ENCODE measurements at regions not wholly inside any gene's neighbourhood (a gene's known extent, or its start where the extent isn't known, plus 50 kb on each side); places are given as distances from the start of the nearest gene placed in this dataset.

- no peak overlapping the region for H3K9ac ChIP-seq (ENCODE audit: insufficient read depth, low read length)
- TF ChIP-seq CTCF (conservative IDR thresholded peaks at IDR 0.05 in 1 of 2, IDR thresholded peaks at IDR 0.05 in 1 of 2; ENCODE audit: low read depth in 1 of 2, low read length in 2 of 2) (no peak), EZH2 (IDR thresholded peaks at IDR 0.05; ENCODE audit: low read length, missing control alignments) (no peak)
These were observed 148.0 kb upstream of the BMP4 start for GRCh38 chr14:54104601-54105145.

GRCh38 chr14:54105406-54105805 lies 148.8 kb upstream of the BMP4 start:
- Histone ChIP-seq H3K4me1 (ENCODE audit: control insufficient read depth, extremely low read depth, insufficient read depth, low read length) (peaks cover 6% of the 10 kb centered on the region), H3K4me2 (ENCODE audit: extremely low read depth, insufficient read depth, low read length) (no peak overlapping the region), H3K27ac (ENCODE audit: insufficient read depth, low read length) (no peak overlapping the region), H2AFZ (ENCODE audit: low read length) (no peak overlapping the region), H3K36me3 (ENCODE audit: control insufficient read depth, insufficient read depth, low read length) (no peaks in the 10 kb centered on the region), H3K79me2 (ENCODE audit: control insufficient read depth, insufficient read depth, low read length) (no peaks in the 10 kb centered on the region), H3K4me3 (replicated peaks in 1 of 4; ENCODE audit: control extremely low read depth in 1 of 4, insufficient read depth in 1 of 4, low read depth in 3 of 4, low read length in 4 of 4) (no peak overlapping the region), H4K20me1 (ENCODE audit: control insufficient read depth, extremely low read depth, insufficient read depth, low read length) (no peaks in the 10 kb centered on the region), H3K9ac (ENCODE audit: insufficient read depth, low read length) (no peak overlapping the region), H3K27me3 (ENCODE audit: control insufficient read depth, insufficient read depth, low read length) (no peaks in the 10 kb centered on the region), H3K9me3 (ENCODE audit: control insufficient read depth, insufficient read depth, low read depth, low read length) (no peaks in the 10 kb centered on the region)
- no peak for TF ChIP-seq CTCF (conservative IDR thresholded peaks at IDR 0.05 in 1 of 2, IDR thresholded peaks at IDR 0.05 in 1 of 2; ENCODE audit: low read depth in 1 of 2, low read length in 2 of 2)
- TF ChIP-seq EZH2 (IDR thresholded peaks at IDR 0.05; ENCODE audit: low read length, missing control alignments): no peak
- no peak for DNase-seq (ENCODE audit: low read depth in 2 of 2)

More at GRCh38 chr14:54104601-54105145, 148.0 kb upstream of the BMP4 start:
- Histone ChIP-seq H3K4me2 (ENCODE audit: extremely low read depth, insufficient read depth, low read length) (no peak overlapping the region), H3K9me3 (ENCODE audit: control insufficient read depth, insufficient read depth, low read depth, low read length) (no peaks in the 10 kb centered on the region), H3K27me3 (ENCODE audit: control insufficient read depth, insufficient read depth, low read length) (no peaks in the 10 kb centered on the region), H2AFZ (ENCODE audit: low read length) (no peak overlapping the region), H3K79me2 (ENCODE audit: control insufficient read depth, insufficient read depth, low read length) (no peaks in the 10 kb centered on the region), H4K20me1 (ENCODE audit: control insufficient read depth, extremely low read depth, insufficient read depth, low read length) (no peaks in the 10 kb centered on the region), H3K4me3 (replicated peaks in 1 of 4; ENCODE audit: control extremely low read depth in 1 of 4, insufficient read depth in 1 of 4, low read depth in 3 of 4, low read length in 4 of 4) (no peak overlapping the region), H3K27ac (ENCODE audit: insufficient read depth, low read length) (no peak overlapping the region), H3K4me1 (ENCODE audit: control insufficient read depth, extremely low read depth, insufficient read depth, low read length) (peaks cover 6% of the 10 kb centered on the region), H3K36me3 (ENCODE audit: control insufficient read depth, insufficient read depth, low read length) (no peaks in the 10 kb centered on the region)
- peak in 1 of 2 donors; percentile 53 for DNase-seq (ENCODE audit: low read depth in 2 of 2)

- Histone ChIP-seq H3K79me2 (ENCODE audit: control insufficient read depth, insufficient read depth, low read length) (no peaks in the 10 kb centered on the region), H3K27me3 (ENCODE audit: control insufficient read depth, insufficient read depth, low read length) (no peaks in the 10 kb centered on the region), H3K36me3 (ENCODE audit: control insufficient read depth, insufficient read depth, low read length) (no peaks in the 10 kb centered on the region), H3K27ac (ENCODE audit: insufficient read depth, low read length) (no peak overlapping the region), H3K4me1 (ENCODE audit: control insufficient read depth, extremely low read depth, insufficient read depth, low read length) (peaks cover 6% of the 10 kb centered on the region), H3K9me3 (ENCODE audit: control insufficient read depth, insufficient read depth, low read depth, low read length) (no peaks in the 10 kb centered on the region), H2AFZ (ENCODE audit: low read length) (no peak overlapping the region), H3K4me3 (replicated peaks in 1 of 4; ENCODE audit: control extremely low read depth in 1 of 4, insufficient read depth in 1 of 4, low read depth in 3 of 4, low read length in 4 of 4) (no peak overlapping the region), H3K9ac (ENCODE audit: insufficient read depth, low read length) (no peak overlapping the region), H3K4me2 (ENCODE audit: extremely low read depth, insufficient read depth, low read length) (no peak overlapping the region), H4K20me1 (ENCODE audit: control insufficient read depth, extremely low read depth, insufficient read depth, low read length) (no peaks in the 10 kb centered on the region)
- TF ChIP-seq EZH2 (IDR thresholded peaks at IDR 0.05; ENCODE audit: low read length, missing control alignments) (no peak), CTCF (conservative IDR thresholded peaks at IDR 0.05 in 1 of 2, IDR thresholded peaks at IDR 0.05 in 1 of 2; ENCODE audit: low read depth in 1 of 2, low read length in 2 of 2) (no peak)
- DNase-seq (ENCODE audit: low read depth in 2 of 2): no peak
These were observed 149.3 kb upstream of the BMP4 start for GRCh38 chr14:54105898-54106297.
